ENCODE measurements at regions not wholly inside any gene's neighbourhood (a gene's known extent, or its start where the extent isn't known, plus 50 kb on each side); places are given as distances from the start of the nearest gene placed in this dataset.
A peak's percentile ranks its signal among the peaks of the same experiment; 100 is the strongest.

DNA sequence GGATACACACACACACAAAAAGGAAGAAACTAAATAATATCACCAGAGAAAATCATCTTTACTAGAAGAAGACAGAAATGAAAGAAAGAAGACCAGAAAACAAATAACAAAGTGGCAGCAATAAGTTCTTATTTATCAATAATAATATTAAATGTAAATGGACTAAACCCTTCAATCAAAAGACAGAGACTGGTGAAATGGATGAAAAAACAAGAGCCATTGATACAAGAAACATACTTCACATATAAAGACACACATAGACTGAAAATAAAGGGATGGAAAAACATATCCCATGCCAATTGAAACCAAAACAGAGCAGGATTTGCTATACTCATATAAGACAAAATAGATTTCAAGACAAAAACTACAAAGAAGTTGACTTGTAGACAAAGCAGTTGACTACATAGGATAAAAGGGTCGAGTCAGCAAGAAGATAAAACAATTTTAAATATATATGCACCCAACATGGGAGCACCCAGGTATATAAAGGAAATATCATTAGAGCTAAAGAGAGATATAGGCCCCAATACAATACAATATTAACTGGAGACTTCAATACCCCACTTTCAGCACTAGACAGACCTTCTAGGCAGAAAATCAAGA lies 259.4 kb downstream of the EPM2A start:
- no peak for DNase-seq (ENCODE audit: low read depth)

DNA sequence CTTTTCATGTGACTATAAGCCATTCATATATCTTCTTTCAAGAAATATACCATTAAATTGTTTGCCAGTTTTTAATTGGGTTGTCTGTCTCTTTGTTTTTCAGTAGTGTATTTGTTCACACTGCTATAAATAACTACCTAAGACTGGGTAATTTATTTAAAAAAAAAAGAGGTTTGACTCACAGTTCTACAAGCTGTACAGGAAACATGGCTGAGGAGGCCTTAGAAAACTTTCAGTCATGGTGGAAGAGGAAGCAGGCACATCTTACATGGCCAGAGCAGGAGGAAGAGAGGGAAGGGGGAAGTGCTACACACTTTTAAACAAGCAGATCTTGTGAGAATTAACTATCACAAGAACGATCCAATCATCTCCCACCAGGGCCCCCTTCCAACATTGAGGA lies 255.3 kb downstream of the EPM2A start:
- no peak for DNase-seq (ENCODE audit: low read depth)

DNA sequence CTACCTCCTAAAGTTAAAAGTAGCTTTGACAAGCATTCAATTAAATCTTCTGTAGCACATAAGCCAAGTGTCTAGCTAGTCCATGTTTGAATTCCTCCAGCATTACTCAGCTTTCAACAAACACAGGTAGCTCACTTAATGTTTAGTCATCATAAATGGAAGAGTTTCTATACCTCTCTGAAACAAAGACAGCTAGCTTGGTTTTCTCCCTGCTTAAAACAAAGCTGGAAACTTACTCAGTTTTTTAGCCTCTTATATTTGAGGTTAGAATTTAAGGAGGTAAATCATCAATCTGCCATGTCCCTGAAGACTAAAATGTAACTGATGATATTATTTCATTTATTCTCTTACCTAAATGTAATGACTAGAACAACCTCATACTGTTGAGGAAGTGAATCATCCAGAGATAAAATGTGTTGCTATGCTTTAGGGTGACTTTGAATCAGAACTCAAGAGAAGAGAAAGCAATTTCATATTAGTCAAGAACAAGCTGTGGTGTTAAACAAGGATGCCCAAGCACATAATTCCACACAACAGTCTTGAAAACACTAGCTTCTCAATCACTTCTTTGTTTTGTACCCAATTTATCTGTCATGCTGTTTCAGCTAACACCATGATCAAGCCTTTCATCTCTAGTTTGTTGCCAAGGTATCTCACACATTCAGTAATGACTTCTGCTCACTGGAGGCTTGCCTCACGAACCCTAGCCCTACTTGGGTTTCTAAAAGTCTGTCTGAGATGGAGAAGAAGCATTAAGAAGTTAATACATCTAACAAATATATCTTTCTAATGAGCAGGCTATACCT lies 251.9 kb downstream of the EPM2A start:
- peak; percentile 86 for DNase-seq (ENCODE audit: low read depth)

GRCh38 chr6:145485288-145485687 lies 250.0 kb downstream of the EPM2A start:
- no peak for DNase-seq (ENCODE audit: low read depth)

DNA sequence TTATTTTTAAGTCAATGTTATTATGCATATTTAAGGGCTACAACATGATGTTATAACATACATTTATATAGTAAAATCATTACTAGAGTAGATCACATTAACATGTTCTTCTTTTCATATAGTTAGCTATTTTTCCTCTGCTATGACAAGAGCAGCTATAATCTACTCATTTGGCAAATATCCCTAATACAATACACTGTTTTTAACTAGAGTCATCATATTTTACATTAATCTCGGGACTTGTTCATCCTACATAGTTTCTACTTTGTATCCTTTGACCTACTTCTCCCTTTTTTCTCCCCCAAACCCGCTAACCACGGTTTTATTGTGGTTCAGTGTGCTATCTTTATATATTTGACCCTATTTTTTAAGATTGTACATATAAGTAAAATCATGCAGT lies 249.0 kb downstream of the EPM2A start:
- no peak for DNase-seq (ENCODE audit: low read depth)

GRCh38 chr6:145489583-145489982 lies 245.7 kb downstream of the EPM2A start:
- DNase-seq (ENCODE audit: low read depth) = no peak

GRCh38 chr6:145490068-145490467 lies 245.3 kb downstream of the EPM2A start:
- no peak for DNase-seq (ENCODE audit: low read depth)

DNA sequence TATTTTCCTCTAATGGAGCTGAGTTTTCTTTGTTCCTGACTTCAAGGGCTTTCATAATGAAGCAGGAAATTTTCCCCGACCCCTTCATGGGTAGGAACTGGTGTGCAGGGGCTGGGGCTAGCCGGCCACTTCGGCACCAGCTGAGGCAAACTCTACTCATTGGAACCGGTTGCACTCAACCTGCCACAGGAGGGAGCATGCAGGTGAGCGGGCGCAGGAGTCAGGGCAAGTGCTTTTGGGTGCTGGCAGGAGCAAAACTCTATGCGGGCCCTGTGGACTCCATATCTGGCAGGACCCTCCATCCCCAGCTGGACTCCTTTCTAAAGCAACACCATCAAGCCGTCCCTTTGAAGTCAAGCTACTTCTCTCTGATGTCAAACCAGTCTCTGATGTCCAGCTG lies 244.2 kb downstream of the EPM2A start:
- DNase-seq (ENCODE audit: low read depth) = no peak

GRCh38 chr6:145497006-145497405 lies 238.3 kb downstream of the EPM2A start:
- DNase-seq (ENCODE audit: low read depth) = peak; percentile 51

DNA sequence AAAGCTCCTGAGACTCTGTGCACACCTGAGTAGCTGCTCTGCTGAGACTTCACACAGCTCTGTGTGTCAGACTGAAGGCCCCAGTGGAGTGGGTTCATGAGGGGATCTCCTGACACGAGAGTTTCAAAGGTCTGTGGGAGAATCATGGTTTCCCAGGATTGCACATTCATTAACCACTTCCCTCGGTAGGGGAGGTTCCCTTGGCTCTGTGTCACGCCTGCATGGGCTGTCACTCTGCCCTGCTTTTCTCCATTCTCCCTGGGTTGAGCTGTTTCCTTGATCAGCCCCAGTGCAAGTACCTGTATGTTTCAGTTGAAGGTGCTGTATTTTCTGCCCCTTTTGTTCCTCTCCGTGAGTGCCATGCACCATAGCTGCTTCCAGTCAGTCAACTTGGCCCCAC lies 236.9 kb downstream of the EPM2A start:
- peak; percentile 4 for DNase-seq (ENCODE audit: low read depth)

DNA sequence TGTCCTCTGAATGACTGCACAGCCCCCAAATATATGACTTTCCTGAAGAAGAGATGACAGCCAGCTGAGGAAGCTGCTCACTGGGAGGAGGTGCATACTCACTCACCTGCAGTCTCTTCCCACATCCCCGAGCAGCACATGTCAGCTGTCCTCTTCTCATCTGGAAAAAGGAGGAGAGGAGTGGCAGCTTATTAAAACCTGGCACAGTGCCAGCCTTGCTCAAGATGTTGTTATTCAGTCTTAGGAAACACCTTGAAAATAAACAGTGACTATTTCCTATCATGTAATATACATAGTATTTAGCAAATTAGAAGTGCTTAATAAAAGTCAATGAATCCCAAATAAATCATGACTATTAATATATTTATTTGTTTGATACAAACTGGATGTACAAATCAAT lies 232.9 kb downstream of the EPM2A start:
- peak; percentile 9 for DNase-seq (ENCODE audit: low read depth)

- DNase-seq (ENCODE audit: low read depth) = no peak
Measured at GRCh38 chr6:145506136-145506535, 229.2 kb downstream of the EPM2A start.

- DNase-seq (ENCODE audit: low read depth) = no peak
Measured at GRCh38 chr6:145506565-145506964, 228.8 kb downstream of the EPM2A start.

DNA sequence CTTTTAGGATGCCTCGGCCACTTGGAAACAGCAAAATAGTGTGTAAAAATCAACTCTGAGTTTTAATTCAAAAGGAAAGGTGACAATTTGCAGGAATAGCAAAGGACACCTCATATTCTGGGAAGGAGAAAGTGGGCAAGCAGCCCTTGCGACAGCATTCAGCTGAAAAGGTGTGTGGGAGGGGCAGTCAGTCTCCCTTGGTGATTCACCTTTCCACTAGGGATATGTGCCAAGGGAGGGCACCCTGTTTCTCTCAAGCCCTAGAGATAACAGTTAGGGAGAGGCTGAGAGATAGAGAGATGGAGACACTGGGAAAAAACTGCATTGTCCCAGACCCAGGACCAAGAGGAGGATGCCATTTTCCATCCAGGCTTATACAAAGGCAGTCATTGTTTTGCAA lies 228.1 kb downstream of the EPM2A start:
- DNase-seq (ENCODE audit: low read depth) = no peak

- DNase-seq (ENCODE audit: low read depth) = no peak
Measured at GRCh38 chr6:145508107-145508506, 227.2 kb downstream of the EPM2A start.

GRCh38 chr6:145517492-145517891 lies 217.8 kb downstream of the EPM2A start:
- no peak for DNase-seq (ENCODE audit: low read depth)

DNA sequence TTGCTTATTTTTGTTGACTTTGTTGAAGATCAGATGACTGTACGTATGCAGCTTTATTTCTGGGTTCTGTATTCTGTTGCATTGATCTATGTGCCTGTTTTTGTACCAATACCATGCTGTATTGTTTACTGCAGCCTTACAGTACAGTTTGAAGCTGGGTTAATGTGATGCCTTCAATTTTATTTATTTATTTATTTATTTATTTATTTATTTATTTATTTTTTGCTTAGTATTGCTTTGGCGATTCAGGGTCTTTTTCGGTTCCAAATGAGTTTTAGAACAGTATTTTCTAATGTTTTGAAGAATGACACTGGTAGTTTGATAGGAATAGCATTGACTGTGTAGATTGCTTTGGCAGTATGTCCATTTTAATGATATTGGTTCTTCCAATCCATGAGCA lies 210.3 kb downstream of the EPM2A start:
- DNase-seq (ENCODE audit: low read depth) = no peak

DNA sequence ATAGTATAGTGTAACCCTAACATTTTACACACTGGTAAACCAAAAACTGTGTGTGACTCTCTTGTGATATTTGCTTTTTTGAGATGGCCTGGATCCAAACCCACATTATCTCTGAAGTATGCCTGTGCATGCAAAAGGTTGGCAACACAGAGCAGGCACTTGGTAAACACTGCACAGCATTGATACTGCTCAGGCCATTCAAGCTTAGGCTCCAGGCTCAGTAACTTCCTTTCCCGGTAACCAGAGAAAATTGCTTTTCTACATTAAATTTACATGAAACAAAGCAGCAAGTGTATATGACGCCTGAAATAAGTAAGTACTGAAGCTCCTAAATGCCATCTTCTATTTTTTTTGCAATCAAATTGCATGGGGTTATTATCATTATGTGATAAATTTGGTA lies 205.7 kb downstream of the EPM2A start:
- DNase-seq (ENCODE audit: low read depth) = peak; percentile 36

DNA sequence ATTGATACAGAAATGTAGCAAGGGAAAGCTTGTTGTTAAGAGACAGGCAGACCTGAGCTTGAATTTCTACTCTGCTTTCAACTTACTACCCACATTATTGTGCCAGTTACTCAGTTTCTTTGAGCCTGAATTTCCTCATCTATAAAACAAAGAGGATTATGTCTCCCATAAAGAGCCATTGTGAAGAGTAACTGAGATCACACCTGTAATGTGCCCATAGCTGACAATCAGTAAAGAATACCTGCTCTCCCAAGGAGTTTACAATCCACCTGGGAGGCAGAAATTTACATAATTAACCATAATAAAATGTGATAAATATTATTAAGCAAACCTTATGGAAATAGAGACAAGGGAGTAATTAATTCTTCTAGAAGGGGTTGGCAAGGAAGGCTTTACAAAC lies 204.9 kb downstream of the EPM2A start:
- no peak for DNase-seq (ENCODE audit: low read depth)

DNA sequence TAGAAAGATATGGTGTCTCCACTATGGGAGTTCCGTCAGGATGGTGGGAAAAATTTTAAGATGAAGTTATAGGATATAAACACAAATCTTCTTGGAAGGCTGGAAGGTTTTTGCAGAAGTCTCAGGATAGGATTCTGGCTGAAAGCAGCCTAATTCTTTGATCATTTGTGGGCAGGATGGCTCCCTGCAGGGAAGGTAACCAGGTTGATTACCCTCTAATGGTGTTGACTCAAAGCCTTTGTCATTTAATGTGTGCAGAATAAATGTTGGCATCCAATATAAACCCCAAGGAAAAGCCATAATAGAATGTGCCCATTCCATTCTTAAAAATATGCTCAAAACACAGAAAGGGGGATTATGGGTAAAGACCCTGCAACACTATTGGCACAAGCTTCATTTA lies 204.3 kb downstream of the EPM2A start:
- no peak for DNase-seq (ENCODE audit: low read depth)

GRCh38 chr6:145531822-145532221 lies 203.5 kb downstream of the EPM2A start:
- no peak for DNase-seq (ENCODE audit: low read depth)

DNA sequence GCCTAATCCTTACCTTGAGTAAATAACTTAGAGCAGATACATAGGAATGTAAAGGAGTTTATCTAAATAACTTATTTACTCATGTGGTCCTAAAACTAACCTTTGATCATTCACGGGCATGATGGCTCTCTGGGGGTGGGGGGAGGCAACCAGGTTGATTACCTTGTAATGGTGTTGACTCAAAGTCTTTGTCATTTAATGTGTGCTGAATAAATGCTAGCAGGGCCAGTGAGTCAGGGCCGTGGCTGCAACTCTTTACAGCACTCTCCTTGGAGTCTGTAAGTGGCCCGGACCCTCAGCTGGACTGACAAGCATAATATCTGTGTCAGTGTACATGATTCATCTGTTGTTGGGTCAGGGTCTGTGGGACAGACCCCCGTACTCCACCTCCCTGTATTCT lies 203.0 kb downstream of the EPM2A start:
- DNase-seq (ENCODE audit: low read depth) = no peak

GRCh38 chr6:145534989-145535388 lies 200.3 kb downstream of the EPM2A start:
- DNase-seq (ENCODE audit: low read depth) = no peak

GRCh38 chr6:145538989-145539388 lies 196.3 kb downstream of the EPM2A start:
- no peak for DNase-seq (ENCODE audit: low read depth)

Measured in M059J (cell line).